Tibial artery (tissue), 4 donors: ENCODE measurements at regions not wholly inside any gene's neighbourhood (a gene's known extent, or its start where the extent isn't known, plus 50 kb on each side); places are given as distances from the start of the nearest gene placed in this dataset.
"Not testable (repeated sequence)": the region's sequence is repeated elsewhere in the genome, so short reads cannot be mapped to it uniquely, and the experiment has no call there.

Source experiments
- DNase-seq, 2 donors: peaks; one replicate each; pipeline ENCODE4 v3.0.0-alpha.2; 2019
- H3K27ac ChIP-seq, 2 donors: fragments of 200-600 bp; sonication (generic) in 1 of 2; 1 replicate in 1 of 2; 2 replicates in 1 of 2; pipeline ENCODE4 v1.5.1; 2018 to 2019; ENCODE audit warnings: mild to moderate bottlenecking in 1 of 2
- H3K27me3 ChIP-seq, 2 donors: fragments of 200-600 bp; sonication (generic) in 1 of 2; one replicate each; pipeline versions ENCODE4 v1.5.1 to v1.6.0; 2016 to 2019
- H3K36me3 ChIP-seq, 3 donors: fragments of 200-600 bp; sonication (generic) in 2 of 3; one replicate each; pipeline ENCODE4 v1.5.1; 2016 to 2019; ENCODE audit warnings: mild to moderate bottlenecking in 2 of 3
- H3K4me1 ChIP-seq, 4 donors: fragments of 200-600 bp; sonication (generic) in 2 of 4; 1 replicate in 3 of 4; 2 replicates in 1 of 4; pipeline ENCODE4 v1.5.1; 2016 to 2019
- H3K4me3 ChIP-seq, 2 donors: fragments of 200-600 bp; sonication (generic) in 1 of 2; 1 replicate in 1 of 2; 2 replicates in 1 of 2; pipeline ENCODE4 v1.5.1; 2018 to 2019; ENCODE audit warnings: mild to moderate bottlenecking in 2 of 2
- H3K9me3 ChIP-seq, 3 donors: fragments of 200-600 bp; sonication (generic) in 1 of 3; one replicate each; pipeline ENCODE4 v1.5.1; 2016 to 2019
- CTCF ChIP-seq, 2 experiments: fragments of 200-600 bp in 1 of 2; fragments of 450-650 bp in 1 of 2; IDR thresholded peaks; one replicate each; pipeline ENCODE4 v1.5.1; 2017 to 2019; ENCODE audit warnings: antibody characterized with exemption in 2 of 2, mild to moderate bottlenecking in 1 of 2, moderate library complexity in 1 of 2
- intact Hi-C: fragments of 100-400 bp; cut with DNase I; formaldehyde crosslinking; loops from one replicate; pipeline ENCODE4 v1.15.0; 2023; ENCODE audit warnings: low total_unique reads

DNA sequence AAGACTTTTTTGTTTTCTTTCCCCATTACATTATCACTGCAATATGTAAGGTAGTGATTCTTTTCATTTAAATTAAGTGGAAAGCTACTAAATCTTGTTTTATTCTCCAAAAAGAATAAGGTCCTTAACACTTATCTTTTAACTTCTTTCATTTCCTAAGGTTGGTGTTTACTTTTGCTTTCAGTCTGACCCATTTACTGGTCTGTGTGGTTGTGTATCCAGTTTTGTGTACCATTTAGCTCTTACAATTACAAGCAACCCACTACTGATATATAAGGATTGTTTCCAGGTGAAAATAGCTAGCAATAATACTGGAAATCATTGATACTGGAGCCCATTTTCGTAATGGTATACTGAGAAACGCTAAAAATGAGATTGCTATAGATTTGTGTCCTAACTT, 123.1 kb upstream of the CXorf66 start:
- TF ChIP-seq CTCF (IDR thresholded peaks at IDR 0.05): no peak
- Histone ChIP-seq H3K4me3 (no peak overlapping the region), H3K4me1 (peaks cover 0 to 9% (median 5%) of the 10 kb centered on the region in 4 donors), H3K27me3 (no peaks in the 10 kb centered on the region), H3K9me3 (no peaks in the 10 kb centered on the region), H3K27ac (no peak overlapping the region), H3K36me3 (no peaks in the 10 kb centered on the region)
- no peak for DNase-seq
- intact Hi-C loops: no loop called here

DNA sequence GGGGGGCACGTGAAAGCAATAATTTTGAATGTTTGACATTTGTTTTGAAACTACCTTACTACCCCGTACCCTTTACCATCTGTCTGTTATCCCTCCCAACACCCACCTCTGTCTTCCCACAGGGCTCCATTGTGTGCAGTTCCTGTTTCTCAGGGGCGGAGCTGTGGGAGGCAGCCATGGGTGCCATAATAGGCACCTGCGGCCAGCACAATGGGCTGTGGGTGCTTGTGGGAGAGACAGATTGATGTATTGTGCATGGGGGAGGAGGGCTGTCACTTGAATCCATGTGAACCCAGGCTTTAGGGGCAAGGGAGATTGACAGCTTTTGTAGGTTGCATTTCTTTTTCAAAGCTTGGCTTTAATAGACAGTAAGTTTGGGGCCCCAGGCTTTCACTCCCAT, 122.6 kb upstream of the CXorf66 start:
- Histone ChIP-seq H3K4me1 (peaks cover 0 to 9% (median 5%) of the 10 kb centered on the region in 4 donors), H3K9me3 (no peaks in the 10 kb centered on the region), H3K4me3 (no peak overlapping the region), H3K27ac (no peak overlapping the region), H3K27me3 (no peaks in the 10 kb centered on the region), H3K36me3 (no peaks in the 10 kb centered on the region)
- intact Hi-C loops: no loop called here
- no peak for TF ChIP-seq CTCF (IDR thresholded peaks at IDR 0.05)
- no peak for DNase-seq

GRCh38 chrX:140086691-140087090, 121.4 kb upstream of the CXorf66 start:
- intact Hi-C loops: no loop called here
- TF ChIP-seq CTCF (IDR thresholded peaks at IDR 0.05): no peak
- no peak overlapping the region for H3K4me3 ChIP-seq
- H3K4me1 ChIP-seq: peaks cover 0 to 2% (median under 1%) of the 10 kb centered on the region in 4 donors
- DNase-seq: no peak
- H3K27ac ChIP-seq: no peak overlapping the region
- H3K36me3 ChIP-seq: no peaks in the 10 kb centered on the region
- no peaks in the 10 kb centered on the region for H3K27me3 ChIP-seq
- no peaks in the 10 kb centered on the region for H3K9me3 ChIP-seq

DNA sequence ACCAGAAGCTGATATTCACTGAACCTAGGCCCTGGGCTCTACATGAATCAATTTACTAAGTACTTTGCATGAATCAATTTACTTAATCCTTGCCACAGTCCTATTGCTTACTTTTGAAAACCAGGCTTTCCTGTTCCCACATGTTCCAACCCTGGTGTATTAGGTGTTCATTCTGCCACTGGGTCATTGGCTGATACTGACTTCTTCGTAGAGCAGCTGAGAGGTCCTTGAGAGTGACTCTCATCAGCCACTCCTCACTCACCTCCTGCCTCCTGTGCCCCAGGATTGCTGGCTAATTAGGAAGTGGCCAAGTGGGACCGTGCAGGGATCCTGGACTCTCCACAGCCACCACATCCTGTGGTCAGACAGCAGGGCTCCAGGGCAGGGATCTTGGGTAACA, 109.5 kb upstream of the CXorf66 start:
- intact Hi-C loops, H3K4me1 ChIP-seq, H3K36me3 ChIP-seq, H3K4me3 ChIP-seq, H3K9me3 ChIP-seq, H3K27ac ChIP-seq, H3K27me3 ChIP-seq, DNase-seq: not testable (repeated sequence)

GRCh38 chrX:140071037-140071436, 105.7 kb upstream of the CXorf66 start:
- H3K4me1 ChIP-seq: no peaks in the 10 kb centered on the region
- no peak overlapping the region for H3K27ac ChIP-seq
- no peaks in the 10 kb centered on the region for H3K27me3 ChIP-seq
- DNase-seq: no peak
- no peaks in the 10 kb centered on the region for H3K36me3 ChIP-seq
- no peak overlapping the region for H3K4me3 ChIP-seq
- TF ChIP-seq CTCF (IDR thresholded peaks at IDR 0.05): no peak
- intact Hi-C loops: no loop called here
- H3K9me3 ChIP-seq: no peaks in the 10 kb centered on the region

DNA sequence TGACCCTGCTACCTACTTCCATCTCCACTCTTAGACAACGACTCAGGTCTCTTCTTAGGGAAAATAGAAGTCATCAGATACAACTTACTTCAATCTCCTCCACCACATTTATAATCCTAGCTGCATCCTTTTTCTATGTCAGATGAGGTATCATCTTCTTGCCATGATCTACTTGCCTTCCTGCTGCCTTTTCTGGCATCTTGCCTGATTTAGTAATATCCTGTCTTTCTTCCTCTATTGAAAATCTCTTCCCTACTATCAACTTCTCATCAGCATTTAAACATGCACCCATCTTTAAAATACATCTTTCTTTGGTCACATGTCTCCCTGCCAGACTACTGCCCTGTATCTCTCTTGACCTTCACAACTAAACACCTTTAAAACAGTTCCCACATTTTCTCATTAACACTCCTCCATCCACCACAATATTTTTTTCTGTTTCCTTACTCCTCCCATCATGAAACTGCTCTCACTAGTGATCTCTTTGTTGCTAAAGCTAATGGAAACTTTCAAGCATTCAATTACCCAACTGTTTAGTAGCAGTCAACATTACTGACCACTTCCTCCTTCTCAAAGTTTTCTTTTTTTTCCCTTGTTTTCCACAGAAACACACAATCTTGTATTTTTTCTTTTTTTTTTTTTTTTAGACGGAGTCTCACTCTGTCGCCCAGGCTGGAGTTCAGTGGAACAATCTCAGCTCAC, 100.8 kb upstream of the CXorf66 start:
- H3K27me3 ChIP-seq: no peaks in the 10 kb centered on the region
- no peaks in the 10 kb centered on the region for H3K9me3 ChIP-seq
- no peaks in the 10 kb centered on the region for H3K36me3 ChIP-seq
- H3K4me3 ChIP-seq: no peak overlapping the region
- H3K27ac ChIP-seq: no peak overlapping the region
- no peak for DNase-seq
- intact Hi-C loops: no loop called here
- TF ChIP-seq CTCF (IDR thresholded peaks at IDR 0.05): no peak
- no peaks in the 10 kb centered on the region for H3K4me1 ChIP-seq
